Mammary epithelial cell (primary cell): ENCODE measurements at regions not wholly inside any gene's neighbourhood (a gene's known extent, or its start where the extent isn't known, plus 50 kb on each side); places are given as distances from the start of the nearest gene placed in this dataset.

ENCODE experiments used
- CTCF ChIP-seq, 2 donors: IDR thresholded peaks in 1 of 2; conservative IDR thresholded peaks in 1 of 2; 2 replicates each; pipeline ENCODE4 v1.5.1; 2011 to 2012; ENCODE audit warnings: inconsistent platforms in 2 of 2, low read length in 2 of 2, mild to moderate bottlenecking in 2 of 2, control low read depth in 1 of 2, low read depth in 1 of 2; ENCODE audit not compliant: insufficient read depth in 1 of 2; ENCODE audit errors: extremely low read depth in 1 of 2
- EZH2 ChIP-seq: IDR thresholded peaks from 2 replicates; pipeline ENCODE4 v1.6.1; 2012; ENCODE audit warnings: low read length, inconsistent platforms, borderline replicate concordance

DNA sequence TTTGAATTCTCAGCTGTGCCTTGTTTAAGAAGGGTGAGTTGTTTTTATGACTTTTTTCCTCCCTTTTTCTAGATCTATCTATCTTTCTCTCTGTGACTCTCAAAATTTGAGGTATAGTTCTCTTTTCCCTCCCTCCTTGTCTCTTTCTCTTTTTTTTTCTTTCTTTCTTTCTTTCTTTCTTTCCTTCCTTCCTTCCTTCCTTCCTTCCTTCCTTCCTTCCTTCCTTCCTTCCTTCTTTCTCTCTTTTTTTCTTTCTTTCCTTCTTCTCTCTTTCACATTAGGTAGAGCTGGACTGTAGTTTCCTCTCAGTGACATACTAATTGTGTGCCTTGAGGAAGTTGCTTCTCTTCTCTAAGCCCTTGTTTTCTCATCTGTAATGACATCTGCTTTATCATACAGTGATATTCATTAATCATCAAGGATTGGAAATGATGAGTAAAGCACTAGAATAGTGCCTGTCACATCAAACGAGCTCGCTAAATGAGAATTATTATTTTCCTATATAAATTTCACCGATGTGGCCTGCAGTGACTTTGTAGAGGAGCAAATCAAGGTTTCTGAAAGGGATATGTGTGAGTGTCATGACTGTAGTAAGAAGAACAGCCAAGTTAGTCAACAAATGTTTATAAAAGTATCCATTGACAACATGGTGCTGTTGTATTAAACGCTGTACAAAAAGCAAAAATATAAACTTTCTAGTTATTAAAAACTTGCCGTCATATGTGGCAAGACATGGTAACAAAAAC, 78.9 kb upstream of the SLC38A2 start:
- TF ChIP-seq CTCF (conservative IDR thresholded peaks at IDR 0.05 in 1 of 2, IDR thresholded peaks at IDR 0.05 in 1 of 2; ENCODE audit: extremely low read depth in 1 of 2, insufficient read depth in 1 of 2, low read depth in 1 of 2, low read length in 2 of 2): no peak
- no peak for TF ChIP-seq EZH2
